Heart left ventricle (tissue), 16 donors: ENCODE measurements at regions not wholly inside any gene's neighbourhood (a gene's known extent, or its start where the extent isn't known, plus 50 kb on each side); places are given as distances from the start of the nearest gene placed in this dataset.

Source experiments
- ATAC-seq, 4 donors: fragments of 200-7000 bp; cut with Tn5 transposase; one replicate each; pipeline ENCODE4 v1.9.1; 2020 to 2022; ENCODE audit warnings: moderate library complexity in 4 of 4, mild to moderate bottlenecking in 3 of 4, moderate number of reproducible peaks in 1 of 4
- DNase-seq, 5 donors: peaks; one replicate each; pipeline ENCODE4 v3.0.0-alpha.2; 2020
- H3K27ac ChIP-seq, 12 donors: fragments of 200-600 bp; sonication (generic) in 4 of 12; one replicate each; pipeline versions ENCODE4 v1.5.0 to v1.8.0; 2016 to 2022; ENCODE audit warnings: mild to moderate bottlenecking in 2 of 12
- H3K27me3 ChIP-seq, 9 donors: fragments of 200-600 bp; sonication (generic) in 2 of 9; one replicate each; pipeline versions ENCODE4 v1.5.1 to v1.8.0; 2016 to 2022; ENCODE audit warnings: mild to moderate bottlenecking in 3 of 9
- H3K36me3 ChIP-seq, 9 donors: fragments of 200-600 bp; sonication (generic) in 2 of 9; one replicate each; pipeline versions ENCODE4 v1.5.0 to v1.8.0; 2018 to 2022; ENCODE audit warnings: mild to moderate bottlenecking in 2 of 9
- H3K4me1 ChIP-seq, 12 donors: fragments of 200-600 bp; sonication (generic) in 4 of 12; one replicate each; pipeline versions ENCODE4 v1.5.0 to v1.8.0; 2016 to 2022; ENCODE audit warnings: mild to moderate bottlenecking in 3 of 12
- H3K4me3 ChIP-seq, 12 donors: fragments of 200-600 bp; sonication (generic) in 4 of 12; one replicate each; pipeline versions ENCODE4 v1.5.0 to v1.8.0; 2017 to 2022; ENCODE audit warnings: mild to moderate bottlenecking in 9 of 12, moderate library complexity in 4 of 12
- H3K9me3 ChIP-seq, 12 donors: fragments of 200-600 bp; sonication (generic) in 4 of 12; one replicate each; pipeline versions ENCODE4 v1.5.0 to v1.8.0; 2016 to 2022; ENCODE audit warnings: mild to moderate bottlenecking in 1 of 12
- CTCF ChIP-seq, 12 donors: fragments of 200-600 bp; sonication (generic) in 4 of 12; IDR thresholded peaks; one replicate each; pipeline versions ENCODE4 v1.5.0 to v1.8.0; 2018 to 2022; ENCODE audit warnings: antibody characterized with exemption in 12 of 12, mild to moderate bottlenecking in 5 of 12
- POLR2A ChIP-seq, 2 donors: fragments of 450-650 bp; IDR thresholded peaks; one replicate each; pipeline ENCODE4 v1.6.1; 2017; ENCODE audit warnings: antibody characterized with exemption in 2 of 2, mild to moderate bottlenecking in 2 of 2, moderate library complexity in 2 of 2
- WGBS, 4 donors: extraction: QIAGEN DNeasy Blood & Tissue Kit in 2 of 4; methylation state at CpG; one replicate each; pipeline versions ENCODE4 v1.1.5 to v1.1.7; 2013 to 2018; 5-methylcytosine and 5-hydroxymethylcytosine counted together
- intact Hi-C, 10 donors: fragments of 100-400 bp; cut with DNase I; formaldehyde crosslinking; loops; one replicate each; pipeline versions ENCODE4 v1.11.1 to v1.14.2; 2022
- donor health status: ischemic (EF 13 %, LVEDD 7.1; RV severe dilation, severe dysfunction).
- donor health status: healthy with polysubstance abuse.
- donor health status: DM: no; HTN: yes; CAD: no.
- donor health status: DM: no; HTN: no; CAD: no.
- donor health status: ischemic (EF 25% LVEDD 6.9; RV normal size, moderate dysfunction).
- donor health status: ischemic (EF 25% LVEDD 5.7; RV mildly dilated, moderate dysfunction).
- donor health status: healthy.
- donor health status: DM: yes; HTN: yes; CAD: no.
- donor health status: ischemic (EF 35%, LVEDD 5.7; RV mildly dilated, moderate dysfunction).
- donor health status: nonischemic (EF 11% LVEDD 7.7; RV severe dilation, severe dysfunction).
- donor health status: DM: yes; HTN: yes; CAD: no.
- donor health status: PGD.
- donor health status: ischemic (EF 29% LVEDD 5.4; RV normal size, mild dysfunction).
- donor health status: nonischemic (EF 23%, LVEDD 6.1; RV moderate dilation, normal function).

GRCh38 chr13:90632184-90632583, 715.3 kb upstream of the MIR17HG start:
- no peaks in the 10 kb centered on the region for H3K9me3 ChIP-seq
- ATAC-seq: no peak
- WGBS, 4 donors: 86 to 91% (median 88%) methylated on average over 3 of the region's 3 CpGs
- no peak for DNase-seq
- H3K27me3 ChIP-seq: no peaks in the 10 kb centered on the region
- intact Hi-C loops: no loop called here
- H3K4me3 ChIP-seq: no peak overlapping the region
- no peaks in the 10 kb centered on the region for H3K4me1 ChIP-seq
- TF ChIP-seq POLR2A (IDR thresholded peaks at IDR 0.05) (no peak), CTCF (IDR thresholded peaks at IDR 0.05) (no peak)
- no peak overlapping the region for H3K27ac ChIP-seq
- H3K36me3 ChIP-seq: no peaks in the 10 kb centered on the region

- no peaks in the 10 kb centered on the region for H3K27me3 ChIP-seq
- H3K9me3 ChIP-seq: no peaks in the 10 kb centered on the region
- no peak overlapping the region for H3K4me3 ChIP-seq
- H3K4me1 ChIP-seq: no peaks in the 10 kb centered on the region
- H3K27ac ChIP-seq: no peak overlapping the region
- intact Hi-C loops: no loop called here
- no peak for ATAC-seq
- TF ChIP-seq POLR2A (IDR thresholded peaks at IDR 0.05) (no peak), CTCF (IDR thresholded peaks at IDR 0.05) (no peak)
- DNase-seq: no peak
- no peaks in the 10 kb centered on the region for H3K36me3 ChIP-seq
These were observed 713.6 kb upstream of the MIR17HG start for GRCh38 chr13:90633849-90634248.

- TF ChIP-seq POLR2A (IDR thresholded peaks at IDR 0.05) (no peak), CTCF (IDR thresholded peaks at IDR 0.05) (no peak)
- 88 to 100% (median 98%) methylated on average over 1 of the region's 1 CpG for WGBS, 4 donors
- H3K27ac ChIP-seq: no peak overlapping the region
- H3K27me3 ChIP-seq: no peaks in the 10 kb centered on the region
- ATAC-seq: no peak
- no peaks in the 10 kb centered on the region for H3K9me3 ChIP-seq
- no peak for DNase-seq
- no peak overlapping the region for H3K4me3 ChIP-seq
- H3K36me3 ChIP-seq: no peaks in the 10 kb centered on the region
- H3K4me1 ChIP-seq: no peaks in the 10 kb centered on the region
- intact Hi-C loops: no loop called here
These were observed 706.5 kb upstream of the MIR17HG start for GRCh38 chr13:90640976-90641375.

GRCh38 chr13:90641884-90642283, 705.6 kb upstream of the MIR17HG start:
- Histone ChIP-seq H3K4me3 (no peak overlapping the region), H3K27me3 (no peaks in the 10 kb centered on the region), H3K27ac (no peak overlapping the region), H3K9me3 (no peaks in the 10 kb centered on the region), H3K4me1 (no peaks in the 10 kb centered on the region), H3K36me3 (no peaks in the 10 kb centered on the region)
- no peak for DNase-seq
- TF ChIP-seq POLR2A (IDR thresholded peaks at IDR 0.05): no peak
- no peak for ATAC-seq
- WGBS, 4 donors: 87 to 94% (median 90%) methylated on average over 2 of the region's 2 CpGs
- intact Hi-C loops: no loop called here

GRCh38 chr13:90645582-90645981, 701.9 kb upstream of the MIR17HG start:
- 88 to 96% (median 90%) methylated on average over 1 of the region's 1 CpG for WGBS, 4 donors

More at GRCh38 chr13:90645582-90645981, 701.9 kb upstream of the MIR17HG start:
- DNase-seq (no peak), ATAC-seq (no peak)
- Histone ChIP-seq H3K9me3 (no peaks in the 10 kb centered on the region), H3K4me3 (no peak overlapping the region), H3K27ac (no peak overlapping the region), H3K4me1 (no peaks in the 10 kb centered on the region), H3K27me3 (no peaks in the 10 kb centered on the region), H3K36me3 (no peaks in the 10 kb centered on the region)
- TF ChIP-seq POLR2A (IDR thresholded peaks at IDR 0.05) (no peak), CTCF (IDR thresholded peaks at IDR 0.05) (no peak)
- intact Hi-C loops: no loop called here
